Ishikawa (cell line): ENCODE measurements at regions not wholly inside any gene's neighbourhood (a gene's known extent, or its start where the extent isn't known, plus 50 kb on each side); places are given as distances from the start of the nearest gene placed in this dataset.

Experiments
- CREB1 ChIP-seq: IDR thresholded peaks from 2 replicates; pipeline ENCODE4 v1.6.1; 2012; ENCODE audit warnings: low read depth
- EP300 ChIP-seq: IDR thresholded peaks from 2 replicates; pipeline ENCODE4 v1.6.1; 2012; ENCODE audit warnings: borderline replicate concordance
- FOXM1 ChIP-seq: IDR thresholded peaks from 2 replicates; pipeline ENCODE4 v1.6.1; 2012; ENCODE audit warnings: low read depth, borderline replicate concordance
- NFIC ChIP-seq: IDR thresholded peaks from 2 replicates; pipeline ENCODE4 v1.6.1; 2012
- RAD21 ChIP-seq: IDR thresholded peaks from 2 replicates; pipeline ENCODE4 v1.6.1; 2012; ENCODE audit warnings: low read depth
- TAF1 ChIP-seq: IDR thresholded peaks from 2 replicates; pipeline ENCODE4 v1.6.1; 2012; ENCODE audit warnings: low read depth, mild to moderate bottlenecking
- YY1 ChIP-seq: IDR thresholded peaks from 2 replicates; pipeline ENCODE4 v1.6.1; 2012; ENCODE audit warnings: low read depth
- ZBTB7A ChIP-seq: IDR thresholded peaks from 2 replicates; pipeline ENCODE4 v1.6.1; 2012; ENCODE audit warnings: low read depth
- TF ChIP-seq, protein P1 (sequence below): IDR thresholded peaks from 2 replicates; pipeline ENCODE4 v1.6.1; 2012; ENCODE audit warnings: low read depth, mild to moderate bottlenecking
- TF ChIP-seq, protein P2 (sequence below): IDR thresholded peaks from 2 replicates; pipeline ENCODE4 v1.6.1; 2012

DNA sequence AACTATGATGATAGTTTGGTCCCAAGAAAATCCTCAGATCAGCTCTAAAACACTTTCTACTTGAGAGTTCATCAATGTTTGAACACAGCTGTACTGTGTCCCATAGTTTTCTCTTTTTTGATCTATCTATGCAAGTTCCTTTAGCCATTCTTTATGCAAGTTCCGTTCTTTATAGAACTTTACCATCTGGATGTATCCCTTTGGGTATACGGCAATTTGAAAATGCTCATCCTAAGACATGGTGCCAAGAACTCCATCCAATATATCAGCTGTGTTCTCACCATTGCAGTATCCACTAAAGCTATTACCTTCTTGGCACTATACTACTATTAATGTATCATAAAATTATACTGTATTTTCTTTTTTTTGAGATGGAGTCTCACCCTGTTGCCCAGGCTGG is 276.9 kb downstream of the NOVA1 start:
- no peak for TF ChIP-seq TAF1
- TF ChIP-seq, protein P1, sequence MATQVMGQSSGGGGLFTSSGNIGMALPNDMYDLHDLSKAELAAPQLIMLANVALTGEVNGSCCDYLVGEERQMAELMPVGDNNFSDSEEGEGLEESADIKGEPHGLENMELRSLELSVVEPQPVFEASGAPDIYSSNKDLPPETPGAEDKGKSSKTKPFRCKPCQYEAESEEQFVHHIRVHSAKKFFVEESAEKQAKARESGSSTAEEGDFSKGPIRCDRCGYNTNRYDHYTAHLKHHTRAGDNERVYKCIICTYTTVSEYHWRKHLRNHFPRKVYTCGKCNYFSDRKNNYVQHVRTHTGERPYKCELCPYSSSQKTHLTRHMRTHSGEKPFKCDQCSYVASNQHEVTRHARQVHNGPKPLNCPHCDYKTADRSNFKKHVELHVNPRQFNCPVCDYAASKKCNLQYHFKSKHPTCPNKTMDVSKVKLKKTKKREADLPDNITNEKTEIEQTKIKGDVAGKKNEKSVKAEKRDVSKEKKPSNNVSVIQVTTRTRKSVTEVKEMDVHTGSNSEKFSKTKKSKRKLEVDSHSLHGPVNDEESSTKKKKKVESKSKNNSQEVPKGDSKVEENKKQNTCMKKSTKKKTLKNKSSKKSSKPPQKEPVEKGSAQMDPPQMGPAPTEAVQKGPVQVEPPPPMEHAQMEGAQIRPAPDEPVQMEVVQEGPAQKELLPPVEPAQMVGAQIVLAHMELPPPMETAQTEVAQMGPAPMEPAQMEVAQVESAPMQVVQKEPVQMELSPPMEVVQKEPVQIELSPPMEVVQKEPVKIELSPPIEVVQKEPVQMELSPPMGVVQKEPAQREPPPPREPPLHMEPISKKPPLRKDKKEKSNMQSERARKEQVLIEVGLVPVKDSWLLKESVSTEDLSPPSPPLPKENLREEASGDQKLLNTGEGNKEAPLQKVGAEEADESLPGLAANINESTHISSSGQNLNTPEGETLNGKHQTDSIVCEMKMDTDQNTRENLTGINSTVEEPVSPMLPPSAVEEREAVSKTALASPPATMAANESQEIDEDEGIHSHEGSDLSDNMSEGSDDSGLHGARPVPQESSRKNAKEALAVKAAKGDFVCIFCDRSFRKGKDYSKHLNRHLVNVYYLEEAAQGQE = no peak
- TF ChIP-seq NFIC = no peak
- TF ChIP-seq, protein P2, sequence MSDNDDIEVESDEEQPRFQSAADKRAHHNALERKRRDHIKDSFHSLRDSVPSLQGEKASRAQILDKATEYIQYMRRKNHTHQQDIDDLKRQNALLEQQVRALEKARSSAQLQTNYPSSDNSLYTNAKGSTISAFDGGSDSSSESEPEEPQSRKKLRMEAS = no peak
- no peak for TF ChIP-seq EP300
- TF ChIP-seq YY1 = no peak
- TF ChIP-seq RAD21 = no peak
- no peak for TF ChIP-seq ZBTB7A
- no peak for TF ChIP-seq CREB1
- TF ChIP-seq FOXM1 = no peak
